Immature natural killer cell (primary cell): ENCODE measurements at regions not wholly inside any gene's neighbourhood (a gene's known extent, or its start where the extent isn't known, plus 50 kb on each side); places are given as distances from the start of the nearest gene placed in this dataset.
"Not testable (repeated sequence)": the region's sequence is repeated elsewhere in the genome, so short reads cannot be mapped to it uniquely, and the experiment has no call there.

Experiments
- DNase-seq, 3 donors: peaks; one replicate each; pipeline ENCODE4 v3.0.0; 2022; ENCODE audit warnings: mixed read lengths in 1 of 3
- H3K27ac Mint-ChIP-seq, 6 donors: one replicate each; pipeline ENCODE4 v1.8.0; 2020; ENCODE audit warnings: mixed read lengths in 6 of 6, mild to moderate bottlenecking in 5 of 6, inconsistent platforms in 4 of 6, moderate library complexity in 3 of 6
- H3K27me3 Mint-ChIP-seq, 3 donors: one replicate each; pipeline ENCODE4 v1.8.0; 2020 to 2021; ENCODE audit warnings: low read depth in 3 of 3, mild to moderate bottlenecking in 3 of 3, mixed read lengths in 3 of 3, moderate library complexity in 3 of 3, inconsistent platforms in 1 of 3
- H3K36me3 Mint-ChIP-seq, 3 donors: one replicate each; pipeline ENCODE4 v1.8.0; 2020; ENCODE audit warnings: mixed read lengths in 3 of 3, inconsistent platforms in 2 of 3, mild to moderate bottlenecking in 2 of 3
- H3K4me1 Mint-ChIP-seq, 2 donors: one replicate each; pipeline ENCODE4 v1.8.0; 2020; ENCODE audit warnings: inconsistent platforms in 2 of 2, mild to moderate bottlenecking in 2 of 2, mixed read lengths in 2 of 2, moderate library complexity in 1 of 2
- H3K4me3 Mint-ChIP-seq, 5 donors: one replicate each; pipeline ENCODE4 v1.8.0; 2020; ENCODE audit warnings: mild to moderate bottlenecking in 5 of 5, mixed read lengths in 5 of 5, inconsistent platforms in 3 of 5, moderate library complexity in 3 of 5
- H3K9me3 Mint-ChIP-seq, 6 donors: one replicate each; pipeline ENCODE4 v1.8.0; 2020; ENCODE audit warnings: mild to moderate bottlenecking in 6 of 6, mixed read lengths in 6 of 6, inconsistent platforms in 4 of 6, moderate library complexity in 3 of 6

GRCh38 chr21:28283641-28284490, 708.8 kb downstream of the LTN1 start:
- Mint-ChIP-seq H3K4me1 (no peaks in the 10 kb centered on the region), H3K36me3 (no peaks in the 10 kb centered on the region), H3K27me3 (peaks cover 0 to 3% (median 0%) of the 10 kb centered on the region in 3 donors), H3K27ac (no peak overlapping the region), H3K9me3 (peaks cover 0 to 25% (median 7%) of the 10 kb centered on the region in 6 donors), H3K4me3 (no peak overlapping the region)
- no peak for DNase-seq

- H3K4me3 Mint-ChIP-seq: no peak overlapping the region
- no peak for DNase-seq
- H3K4me1 Mint-ChIP-seq: no peaks in the 10 kb centered on the region
- H3K36me3 Mint-ChIP-seq: no peaks in the 10 kb centered on the region
- H3K9me3 Mint-ChIP-seq: peaks cover 0 to 25% (median 6%) of the 10 kb centered on the region in 6 donors
- no peak overlapping the region for H3K27ac Mint-ChIP-seq
- peaks cover 0 to 3% (median 0%) of the 10 kb centered on the region in 3 donors for H3K27me3 Mint-ChIP-seq
Observed at GRCh38 chr21:28282833-28283232, 709.8 kb downstream of the LTN1 start.

GRCh38 chr21:28281357-28281756, 711.3 kb downstream of the LTN1 start:
- H3K27me3 Mint-ChIP-seq, H3K4me3 Mint-ChIP-seq, DNase-seq, H3K4me1 Mint-ChIP-seq, H3K27ac Mint-ChIP-seq, H3K36me3 Mint-ChIP-seq: not testable (repeated sequence)
- peaks cover 0 to 20% (median 6%) of the 10 kb centered on the region in 6 donors for H3K9me3 Mint-ChIP-seq

GRCh38 chr21:28280611-28281010, 712.1 kb downstream of the LTN1 start:
- H3K27me3 Mint-ChIP-seq: peaks cover 0 to 3% (median 0%) of the 10 kb centered on the region in 3 donors
- no peak for DNase-seq

GRCh38 chr21:28277324-28277723, 715.4 kb downstream of the LTN1 start:
- no peak for DNase-seq
- Mint-ChIP-seq H3K4me1 (no peaks in the 10 kb centered on the region), H3K9me3 (peaks cover 0 to 15% (median 4%) of the 10 kb centered on the region in 6 donors), H3K27me3 (peaks cover 0 to 2% (median 0%) of the 10 kb centered on the region in 3 donors), H3K4me3 (no peak overlapping the region), H3K36me3 (no peaks in the 10 kb centered on the region), H3K27ac (no peak overlapping the region)

More at GRCh38 chr21:28280611-28281010, 712.1 kb downstream of the LTN1 start:
- peaks cover 0 to 20% (median 6%) of the 10 kb centered on the region in 6 donors for H3K9me3 Mint-ChIP-seq
- no peaks in the 10 kb centered on the region for H3K4me1 Mint-ChIP-seq
- H3K27ac Mint-ChIP-seq: no peak overlapping the region
- no peak overlapping the region for H3K4me3 Mint-ChIP-seq
- no peaks in the 10 kb centered on the region for H3K36me3 Mint-ChIP-seq

GRCh38 chr21:28272272-28272992, 720.2 kb downstream of the LTN1 start:
- Mint-ChIP-seq H3K9me3 (peaks cover 0 to 6% (median 0%) of the 10 kb centered on the region in 6 donors), H3K36me3 (no peaks in the 10 kb centered on the region), H3K4me3 (no peak overlapping the region), H3K4me1 (no peaks in the 10 kb centered on the region), H3K27ac (no peak overlapping the region), H3K27me3 (peaks cover 0 to 2% (median 0%) of the 10 kb centered on the region in 3 donors)
- DNase-seq: no peak

GRCh38 chr21:28269173-28269572, 723.5 kb downstream of the LTN1 start:
- no peak for DNase-seq
- Mint-ChIP-seq H3K4me1 (no peaks in the 10 kb centered on the region), H3K9me3 (peaks cover 0 to 5% (median 0%) of the 10 kb centered on the region in 6 donors), H3K36me3 (no peaks in the 10 kb centered on the region), H3K27me3 (no peaks in the 10 kb centered on the region), H3K27ac (no peak overlapping the region), H3K4me3 (no peak overlapping the region)

- Mint-ChIP-seq H3K36me3 (no peaks in the 10 kb centered on the region), H3K27me3 (no peaks in the 10 kb centered on the region), H3K4me3 (no peak overlapping the region), H3K27ac (no peak overlapping the region), H3K4me1 (no peaks in the 10 kb centered on the region), H3K9me3 (peaks cover 0 to 5% (median 0%) of the 10 kb centered on the region in 6 donors)
- DNase-seq: no peak
Observed at GRCh38 chr21:28268685-28269084, 724.0 kb downstream of the LTN1 start.

- no peak overlapping the region for H3K4me3 Mint-ChIP-seq
- no peak overlapping the region for H3K27ac Mint-ChIP-seq
- no peak for DNase-seq
- peaks cover 0 to 5% (median 0%) of the 10 kb centered on the region in 6 donors for H3K9me3 Mint-ChIP-seq
- H3K4me1 Mint-ChIP-seq: no peaks in the 10 kb centered on the region
- H3K36me3 Mint-ChIP-seq: no peaks in the 10 kb centered on the region
- H3K27me3 Mint-ChIP-seq: no peaks in the 10 kb centered on the region
Observed at GRCh38 chr21:28267449-28267848, 725.2 kb downstream of the LTN1 start.

- no peak overlapping the region for H3K27ac Mint-ChIP-seq
- H3K4me3 Mint-ChIP-seq: no peak overlapping the region
- peaks cover 0 to 5% (median 0%) of the 10 kb centered on the region in 6 donors for H3K9me3 Mint-ChIP-seq
- H3K36me3 Mint-ChIP-seq: no peaks in the 10 kb centered on the region
- DNase-seq: no peak
- no peaks in the 10 kb centered on the region for H3K27me3 Mint-ChIP-seq
- no peaks in the 10 kb centered on the region for H3K4me1 Mint-ChIP-seq
Observed at GRCh38 chr21:28266061-28266460, 726.6 kb downstream of the LTN1 start.

- Mint-ChIP-seq H3K27ac (no peak overlapping the region), H3K36me3 (no peaks in the 10 kb centered on the region), H3K4me1 (no peaks in the 10 kb centered on the region), H3K27me3 (no peaks in the 10 kb centered on the region), H3K9me3 (peaks cover 0 to 8% (median 1%) of the 10 kb centered on the region in 6 donors), H3K4me3 (no peak overlapping the region)
- DNase-seq: no peak
Observed at GRCh38 chr21:28263974-28264373, 728.7 kb downstream of the LTN1 start.

- DNase-seq: no peak
- Mint-ChIP-seq H3K9me3 (peaks cover 0 to 6% (median 1%) of the 10 kb centered on the region in 6 donors), H3K4me3 (no peak overlapping the region), H3K27ac (no peak overlapping the region), H3K36me3 (no peaks in the 10 kb centered on the region), H3K27me3 (no peaks in the 10 kb centered on the region), H3K4me1 (no peaks in the 10 kb centered on the region)
Observed at GRCh38 chr21:28261298-28261697, 731.4 kb downstream of the LTN1 start.

GRCh38 chr21:28257276-28257675, 735.4 kb downstream of the LTN1 start:
- Mint-ChIP-seq H3K4me1 (no peaks in the 10 kb centered on the region), H3K36me3 (no peaks in the 10 kb centered on the region), H3K27ac (no peak overlapping the region), H3K27me3 (no peaks in the 10 kb centered on the region), H3K9me3 (peaks cover 0 to 8% (median 2%) of the 10 kb centered on the region in 6 donors), H3K4me3 (no peak overlapping the region)
- no peak for DNase-seq

GRCh38 chr21:28256837-28257236, 735.8 kb downstream of the LTN1 start:
- Mint-ChIP-seq H3K4me3 (no peak overlapping the region), H3K9me3 (peaks cover 0 to 8% (median 2%) of the 10 kb centered on the region in 6 donors), H3K27ac (no peak overlapping the region), H3K36me3 (no peaks in the 10 kb centered on the region), H3K27me3 (no peaks in the 10 kb centered on the region), H3K4me1 (no peaks in the 10 kb centered on the region)
- DNase-seq: no peak
